T-helper 1 cell (primary cell): ENCODE measurements at regions not wholly inside any gene's neighbourhood (a gene's known extent, or its start where the extent isn't known, plus 50 kb on each side); places are given as distances from the start of the nearest gene placed in this dataset.
"Not testable (repeated sequence)": the region's sequence is repeated elsewhere in the genome, so short reads cannot be mapped to it uniquely, and the experiment has no call there.

ENCODE experiments used
- DNase-seq, 5 donors: peaks; one replicate each; pipeline ENCODE4 v3.0.0-alpha.2; 2012 to 2020

DNA sequence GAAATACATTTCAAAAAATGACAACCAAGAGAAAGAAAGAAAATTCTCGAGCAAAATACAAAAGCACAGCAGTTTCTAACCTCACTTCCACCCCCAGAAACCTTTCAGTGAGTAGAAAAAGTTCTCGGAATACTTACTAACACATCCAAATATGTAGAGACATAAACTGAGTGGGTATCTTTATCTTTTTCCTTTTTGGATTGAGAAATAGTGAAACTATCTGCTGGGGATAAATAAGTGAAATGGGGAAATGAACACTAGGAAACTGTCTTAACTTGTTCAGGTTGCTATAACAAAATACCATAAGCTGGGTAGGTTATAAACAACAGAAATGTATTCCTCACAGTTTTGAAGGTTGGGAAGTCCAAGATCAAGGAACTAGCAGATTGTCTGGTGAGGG lies 72.0 kb downstream of the VCAM1 start:
- no peak for DNase-seq

DNA sequence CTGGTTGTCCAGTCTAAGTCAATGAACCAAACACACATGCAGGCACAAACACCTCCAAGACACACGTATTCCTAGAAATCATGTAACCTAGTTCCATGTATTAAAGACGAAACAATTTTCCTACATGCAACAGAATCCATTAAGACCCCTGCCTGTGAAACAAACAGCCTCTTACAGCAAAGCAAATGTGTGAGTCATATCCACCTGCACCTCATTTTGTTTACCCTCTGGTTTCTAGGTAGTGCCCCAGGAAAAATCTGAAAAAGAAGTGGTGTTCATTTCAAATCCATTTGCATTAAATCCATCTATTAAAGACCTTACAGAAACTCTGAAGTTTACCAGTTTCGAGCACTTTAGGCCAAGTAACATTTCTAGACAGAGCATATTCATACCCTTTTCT lies 74.1 kb downstream of the VCAM1 start:
- no peak for DNase-seq

DNA sequence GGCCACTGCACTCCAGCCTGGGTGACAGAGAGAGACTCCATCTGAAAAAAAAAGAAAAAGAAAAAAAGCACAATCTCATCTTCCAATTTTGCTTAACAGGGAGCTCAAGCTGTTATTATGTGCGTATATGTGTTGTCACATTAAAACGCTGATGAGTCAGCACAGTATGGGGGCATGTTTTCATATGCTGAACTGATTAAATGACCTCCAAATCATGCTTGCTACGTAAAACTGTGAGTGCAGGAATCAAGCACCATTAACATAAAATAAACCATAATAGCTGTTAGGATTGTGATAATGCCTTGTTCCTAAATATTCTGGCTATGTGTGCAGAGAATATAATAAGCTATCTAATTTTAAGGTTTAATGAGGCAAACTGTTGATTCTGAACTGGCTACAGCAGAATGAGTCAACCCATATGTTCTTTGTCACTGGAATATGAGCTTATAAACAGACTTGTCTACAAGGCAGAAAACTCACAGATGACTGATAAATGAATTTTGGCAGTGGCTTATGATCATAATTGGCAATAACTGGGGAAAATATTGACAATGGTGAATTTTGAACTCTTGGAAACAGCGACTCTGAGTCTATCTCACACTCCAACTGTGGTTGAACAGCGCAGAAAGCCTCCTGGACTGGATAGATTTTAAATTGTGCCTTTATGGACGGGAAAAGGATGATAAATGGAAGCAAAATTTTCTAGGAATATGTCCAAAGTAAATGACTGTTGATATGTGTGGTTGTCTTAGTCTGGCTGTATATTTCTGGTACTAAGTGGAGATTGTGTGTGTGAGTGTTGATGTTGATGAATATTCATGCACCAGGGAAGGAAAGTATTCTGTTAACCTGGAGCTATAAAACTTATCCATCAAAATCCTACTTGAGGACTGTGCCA lies 75.5 kb downstream of the VCAM1 start:
- DNase-seq: no peak

DNA sequence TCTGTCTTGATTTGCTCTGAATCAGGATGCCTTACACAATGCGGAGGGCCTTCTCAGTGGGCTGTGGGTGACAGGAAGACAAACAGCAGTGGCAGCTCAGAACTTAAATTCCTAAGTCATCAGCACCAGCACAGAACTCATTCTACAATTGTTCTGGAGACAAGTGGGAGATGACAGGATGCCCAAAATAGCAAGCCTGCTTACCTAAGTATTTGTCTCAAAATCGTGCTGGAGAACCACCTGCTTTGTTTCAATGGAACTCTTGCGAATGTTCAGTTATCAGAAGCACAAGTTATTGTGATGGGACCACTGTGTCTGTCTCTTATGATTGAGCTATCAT lies 76.1 kb downstream of the VCAM1 start:
- DNase-seq: no peak

DNA sequence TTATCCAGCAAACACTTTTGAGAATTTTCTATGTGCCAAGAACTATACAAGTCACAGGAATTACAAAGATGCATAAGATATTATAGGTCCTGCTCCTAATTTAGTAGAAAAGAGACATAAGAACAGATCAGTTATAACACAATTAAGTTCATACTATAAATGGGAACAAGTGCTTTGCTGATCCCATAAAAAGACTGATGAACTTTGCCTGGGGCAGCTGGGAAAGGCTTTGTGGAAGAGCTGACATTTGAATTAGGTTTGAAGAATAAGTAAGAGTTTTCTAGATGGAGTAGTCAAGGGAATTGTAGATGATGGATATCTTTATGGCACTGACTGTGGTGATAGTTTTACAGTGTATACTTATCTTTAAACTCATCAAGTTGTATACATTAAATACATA lies 76.5 kb downstream of the VCAM1 start:
- DNase-seq: no peak

DNA sequence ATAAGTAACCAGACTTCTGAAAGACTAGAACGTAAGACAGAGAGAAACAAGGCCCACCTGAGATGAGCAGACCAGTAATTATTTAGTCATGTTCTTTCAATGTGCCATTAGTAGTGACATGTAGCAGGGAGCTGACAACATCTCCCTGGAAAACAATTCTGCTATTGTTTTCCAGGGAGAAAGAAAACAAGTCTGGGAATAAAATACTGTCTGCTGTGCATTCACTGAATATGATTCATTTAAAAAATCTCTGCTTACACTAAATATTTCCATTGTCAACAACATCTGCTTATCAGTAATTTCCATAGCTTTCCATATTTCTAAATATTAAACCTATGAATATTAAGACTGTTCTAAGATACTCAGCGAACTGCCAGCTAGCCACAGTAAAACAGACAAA lies 80.0 kb downstream of the VCAM1 start:
- no peak for DNase-seq

DNA sequence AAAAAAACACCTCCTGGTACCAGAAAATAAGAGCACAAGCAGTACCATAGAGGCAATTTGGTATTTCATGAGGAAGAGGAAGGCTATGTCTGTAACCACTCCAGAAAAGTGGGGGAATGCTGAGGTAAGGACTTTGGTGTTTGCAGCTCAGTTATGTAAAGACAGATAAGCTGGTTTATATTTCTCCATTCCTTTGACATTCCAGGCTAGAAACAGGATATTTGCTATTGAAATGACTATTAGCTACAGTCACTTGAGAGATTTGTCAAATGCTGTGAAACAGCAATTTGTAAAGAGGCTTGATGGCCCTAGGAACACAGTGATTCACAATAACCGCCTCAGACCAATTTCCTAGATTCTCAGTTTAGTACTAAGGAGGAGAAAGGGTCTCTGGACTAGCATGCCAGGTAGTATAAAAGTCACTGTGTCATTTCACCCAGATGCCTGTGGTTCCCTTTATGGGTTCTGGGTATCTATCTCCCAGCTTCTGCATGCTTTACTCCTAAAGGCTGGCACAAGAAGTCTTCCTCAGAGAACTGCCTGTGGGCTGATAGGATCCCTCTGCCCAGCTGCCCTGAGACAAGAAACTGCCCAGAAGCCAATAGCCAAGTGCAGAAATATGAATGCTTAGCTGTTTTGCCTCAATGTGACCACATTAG lies 80.5 kb downstream of the VCAM1 start:
- no peak for DNase-seq

DNA sequence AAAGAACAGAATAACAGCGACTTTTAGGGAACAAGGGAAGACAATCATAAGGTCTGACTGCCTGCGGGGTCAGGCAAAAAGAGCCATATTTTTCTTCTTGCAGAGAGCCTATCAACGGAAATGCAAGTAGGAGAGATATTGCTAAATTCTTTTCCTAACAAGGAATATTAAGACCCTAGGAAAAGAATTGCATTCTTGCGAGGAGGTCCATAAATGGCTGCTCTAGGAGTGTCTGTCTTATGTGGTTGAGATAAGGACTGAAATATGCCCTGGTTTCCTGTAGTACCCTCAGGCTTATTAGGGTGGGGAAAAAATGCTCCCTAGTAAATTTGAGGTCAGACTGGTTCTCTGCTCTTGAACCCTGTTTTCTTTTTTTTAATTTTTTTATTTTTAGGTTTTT lies 81.7 kb downstream of the VCAM1 start:
- DNase-seq: not testable (repeated sequence)

DNA sequence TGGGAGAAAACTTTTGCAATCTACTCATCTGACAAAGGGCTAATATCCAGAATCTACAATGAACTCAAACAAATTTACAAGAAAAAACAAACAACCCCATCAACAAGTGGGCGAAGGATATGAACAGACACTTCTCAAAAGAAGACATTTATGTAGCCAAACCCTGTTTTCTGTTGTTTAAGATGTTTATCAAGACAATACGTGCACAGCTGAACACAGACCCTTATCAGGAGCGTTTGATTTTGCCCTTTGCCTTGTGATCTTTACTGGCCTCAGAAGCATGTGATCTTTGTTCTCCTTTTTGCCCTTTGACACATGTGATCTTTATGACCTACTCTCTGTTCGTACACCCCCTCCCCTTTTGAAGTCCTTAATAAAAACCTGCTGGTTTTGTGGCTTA lies 83.7 kb downstream of the VCAM1 start:
- DNase-seq: not testable (repeated sequence)

DNA sequence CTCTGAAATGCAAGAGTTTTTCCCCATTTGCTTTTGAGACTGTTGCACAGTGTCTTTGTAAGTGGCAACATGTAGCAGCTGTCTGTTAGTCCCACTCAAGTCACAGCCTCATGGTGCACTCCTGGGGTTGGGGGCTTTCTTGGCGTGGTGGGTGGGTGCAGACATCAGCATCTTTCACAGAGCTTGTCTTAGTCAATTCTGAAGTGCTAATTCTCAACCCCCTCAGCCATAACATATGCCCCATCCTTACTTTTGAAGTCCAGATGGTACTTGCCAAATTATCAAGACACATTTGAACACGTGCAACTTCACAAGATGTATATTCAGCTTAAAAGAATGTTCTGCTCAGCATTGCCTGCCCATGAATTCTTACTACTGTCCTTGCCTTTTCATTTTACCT lies 87.1 kb downstream of the VCAM1 start:
- no peak for DNase-seq

DNA sequence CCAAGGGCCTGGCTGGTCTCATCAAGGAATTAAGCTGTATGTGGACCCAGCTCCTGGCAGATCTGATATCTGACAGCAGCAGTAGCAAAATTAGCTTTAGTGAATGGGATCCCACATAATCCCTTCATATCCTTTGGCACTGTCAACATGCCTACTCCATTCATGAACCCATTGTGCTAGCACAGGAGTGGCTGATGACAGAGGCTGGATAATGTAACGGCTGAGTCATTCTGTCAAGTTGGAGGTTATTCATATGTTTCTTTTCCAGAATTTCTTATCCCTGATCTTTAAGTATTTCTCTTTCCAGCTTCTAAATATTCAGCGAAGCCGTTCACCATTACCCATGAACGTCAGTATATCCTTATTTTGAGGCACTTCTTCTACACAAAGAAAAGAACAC lies 84.3 kb downstream of the EXTL2 start:
- no peak for DNase-seq

DNA sequence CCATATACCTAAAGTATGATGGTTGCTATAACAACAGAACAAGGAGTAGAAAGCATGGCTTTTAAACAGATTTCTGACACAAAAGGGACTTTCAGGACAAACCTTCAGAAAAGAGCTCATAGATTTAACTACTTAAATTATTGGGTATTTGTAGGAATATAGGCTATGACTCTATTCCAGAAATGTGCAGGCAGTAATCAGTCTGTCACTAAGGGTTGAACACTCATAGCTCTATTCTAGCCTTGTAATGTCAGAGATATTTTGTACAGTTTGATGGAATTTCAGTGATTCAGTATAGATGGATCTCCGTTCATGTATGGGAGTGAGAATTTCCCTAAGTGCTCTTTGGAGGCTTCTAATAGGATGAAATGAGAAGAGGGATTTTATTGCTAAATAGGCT lies 82.8 kb downstream of the EXTL2 start:
- no peak for DNase-seq

DNA sequence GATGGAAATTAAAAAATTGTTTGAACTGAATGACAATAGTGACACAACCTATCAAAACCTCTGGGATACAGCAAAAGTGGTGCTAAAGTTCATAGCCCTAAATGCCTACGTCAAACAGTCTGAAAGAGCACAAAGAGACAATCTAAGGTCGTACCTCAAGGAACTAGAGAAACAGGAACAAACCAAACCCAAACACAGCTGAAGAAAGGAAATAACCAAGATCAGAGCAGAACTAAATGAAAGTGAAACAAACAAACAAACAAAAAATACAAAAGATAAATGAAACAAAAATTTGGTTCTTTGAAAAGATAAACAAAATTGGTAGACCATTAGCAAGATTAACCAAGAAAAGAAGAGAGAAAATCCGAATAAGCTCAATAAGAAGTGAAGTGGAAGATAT lies 79.7 kb downstream of the EXTL2 start:
- peak in 1 of 5 donors; percentile 8 for DNase-seq

DNA sequence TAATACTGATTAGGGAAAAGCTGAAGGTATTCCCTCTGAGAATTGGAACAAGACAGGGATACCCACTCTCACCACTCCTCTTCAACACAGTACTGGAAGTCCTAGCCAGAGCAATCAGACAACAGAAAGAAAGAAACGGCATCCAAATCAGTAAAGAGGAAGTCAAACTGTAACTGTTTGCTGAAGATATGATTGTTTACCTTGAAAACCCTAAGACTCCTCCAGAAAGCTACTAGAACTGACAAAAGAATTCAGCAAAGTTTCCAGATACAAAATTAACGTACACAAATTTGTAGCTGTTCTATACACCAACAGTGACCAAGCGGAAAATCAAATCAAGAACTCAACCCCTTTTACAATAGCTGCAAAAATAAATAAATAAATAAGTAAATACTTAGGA lies 78.6 kb downstream of the EXTL2 start:
- DNase-seq: no peak

DNA sequence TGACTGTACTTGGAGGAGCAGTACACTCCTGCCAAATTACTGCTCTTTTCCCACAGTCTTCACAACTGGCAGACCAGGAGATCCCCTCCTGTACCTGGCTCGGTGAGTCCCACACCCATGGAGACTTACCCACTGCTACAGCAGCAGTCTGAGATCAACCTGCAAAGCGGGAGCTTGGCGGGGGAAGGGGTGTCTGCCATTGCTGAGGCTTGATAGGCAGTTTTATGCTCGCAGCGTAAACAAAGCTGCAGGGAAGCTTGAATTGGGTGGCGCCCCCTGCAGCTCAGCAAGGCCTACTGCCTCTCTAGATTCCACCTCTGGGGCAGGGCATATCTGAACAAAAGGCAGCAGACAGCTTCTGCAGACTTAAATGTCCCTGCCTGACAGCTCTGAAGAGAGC lies 74.4 kb downstream of the EXTL2 start:
- not testable (repeated sequence) for DNase-seq

DNA sequence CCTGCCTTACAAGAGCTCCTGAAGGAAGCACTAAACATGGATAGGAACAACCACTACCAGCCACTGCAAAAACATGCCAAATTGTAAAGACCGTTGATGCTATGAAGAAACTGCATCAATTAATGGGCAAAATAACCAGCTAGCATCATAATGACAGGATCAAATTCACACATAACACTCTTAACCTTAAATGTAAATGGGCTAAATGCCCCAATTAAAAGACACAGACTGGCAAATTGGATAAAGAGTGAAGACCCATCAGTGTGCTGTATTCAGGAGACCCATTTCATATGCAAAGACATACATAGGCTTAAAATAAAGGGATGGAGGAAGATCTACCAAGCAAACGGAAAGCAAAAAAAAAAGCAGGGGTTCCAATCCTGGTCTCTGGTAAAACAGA lies 72.7 kb downstream of the EXTL2 start:
- not testable (repeated sequence) for DNase-seq
